NCI-H748 (cell line): ENCODE measurements at regions not wholly inside any gene's neighbourhood (a gene's known extent, or its start where the extent isn't known, plus 50 kb on each side); places are given as distances from the start of the nearest gene placed in this dataset.
"Not testable (repeated sequence)": the region's sequence is repeated elsewhere in the genome, so short reads cannot be mapped to it uniquely, and the experiment has no call there.

ENCODE experiments used
- DNase-seq: peaks from one replicate; lab custom pipeline; 2025; ENCODE audit not compliant: unreplicated experiment; lab: John Stamatoyannopoulos, UW

DNA sequence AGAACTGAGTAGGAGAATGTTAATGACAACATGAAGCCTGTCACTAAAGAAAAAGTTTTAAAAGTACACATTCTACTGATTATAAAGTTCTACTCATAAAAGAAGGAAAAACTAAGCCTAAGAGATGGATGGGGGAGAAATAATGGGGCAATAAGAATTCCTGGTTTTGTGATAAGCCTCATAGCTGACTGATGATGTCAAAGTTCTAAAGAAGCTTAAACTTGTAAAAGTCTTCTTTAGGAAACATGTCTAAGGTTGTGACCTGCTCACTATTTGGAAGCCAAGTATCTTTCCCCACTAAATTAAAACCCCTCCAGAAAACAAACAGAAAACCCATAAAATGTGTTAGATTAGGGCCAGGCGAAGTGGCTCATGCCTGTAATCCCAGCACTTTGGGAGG is 232.9 kb upstream of the GIMD1 start:
- DNase-seq: no peak

- DNase-seq: no peak
These were observed 227.3 kb upstream of the GIMD1 start for GRCh38 chr4:106595906-106596305.

GRCh38 chr4:106594291-106594952 is 225.8 kb upstream of the GIMD1 start:
- no peak for DNase-seq

- DNase-seq: no peak
These were observed 220.3 kb upstream of the GIMD1 start for GRCh38 chr4:106588891-106589290.

- peak; percentile 7 for DNase-seq
These were observed 219.0 kb upstream of the GIMD1 start for GRCh38 chr4:106587558-106587957.

- no peak for DNase-seq
These were observed 217.4 kb upstream of the GIMD1 start for GRCh38 chr4:106585915-106586349.

DNA sequence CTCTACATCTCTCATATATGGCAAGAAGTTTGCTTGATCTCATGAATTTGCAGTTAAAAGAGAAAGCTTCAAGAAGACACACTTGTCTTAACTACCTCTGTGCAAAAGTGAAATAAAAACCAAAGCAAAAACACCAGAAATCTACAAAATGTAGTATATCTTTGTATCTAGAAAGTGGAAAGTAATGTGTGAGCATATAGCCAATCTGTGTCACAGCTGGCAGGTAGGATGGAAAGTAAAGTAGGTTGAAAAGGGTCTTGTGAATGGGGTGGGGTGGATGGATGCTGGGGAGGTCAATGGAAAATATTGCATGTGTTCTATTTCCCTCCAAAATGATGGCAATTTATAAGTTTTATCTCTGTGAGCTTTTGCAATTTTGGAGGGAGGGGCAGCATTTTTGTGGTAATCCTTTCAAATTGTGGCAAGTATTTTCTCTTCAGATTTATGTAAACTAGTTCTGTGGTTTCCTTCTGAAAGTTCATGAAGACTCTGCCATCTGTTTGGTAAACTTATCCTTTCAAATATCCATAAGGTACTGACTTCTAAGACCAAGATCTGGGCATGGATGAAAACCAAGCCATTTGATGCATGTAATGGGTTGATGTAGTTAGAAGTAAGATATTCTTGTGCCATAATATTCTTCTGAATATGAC is 215.9 kb upstream of the GIMD1 start:
- no peak for DNase-seq

DNA sequence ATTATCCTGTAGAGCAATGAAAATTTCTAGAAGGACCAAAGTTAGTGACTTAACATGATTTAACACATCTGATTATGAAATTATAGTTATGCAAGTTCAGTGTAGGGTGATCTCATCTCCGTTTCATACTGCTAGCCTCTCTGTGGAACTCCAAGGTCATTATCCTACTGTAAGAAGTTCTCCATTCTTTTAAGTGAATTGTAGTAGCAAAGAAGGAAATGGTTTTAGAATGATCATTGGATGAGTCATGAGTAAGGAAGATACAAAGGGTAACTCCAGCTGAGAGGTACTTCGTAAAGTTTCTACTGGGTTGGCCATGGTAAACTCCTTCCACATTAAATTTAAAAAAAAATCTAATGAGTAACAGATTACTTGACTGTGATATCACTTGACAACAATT is 215.0 kb upstream of the GIMD1 start:
- DNase-seq: no peak

- no peak for DNase-seq
These were observed 214.5 kb upstream of the GIMD1 start for GRCh38 chr4:106583108-106583507.

GRCh38 chr4:106582103-106582502 is 213.5 kb upstream of the GIMD1 start:
- no peak for DNase-seq

DNA sequence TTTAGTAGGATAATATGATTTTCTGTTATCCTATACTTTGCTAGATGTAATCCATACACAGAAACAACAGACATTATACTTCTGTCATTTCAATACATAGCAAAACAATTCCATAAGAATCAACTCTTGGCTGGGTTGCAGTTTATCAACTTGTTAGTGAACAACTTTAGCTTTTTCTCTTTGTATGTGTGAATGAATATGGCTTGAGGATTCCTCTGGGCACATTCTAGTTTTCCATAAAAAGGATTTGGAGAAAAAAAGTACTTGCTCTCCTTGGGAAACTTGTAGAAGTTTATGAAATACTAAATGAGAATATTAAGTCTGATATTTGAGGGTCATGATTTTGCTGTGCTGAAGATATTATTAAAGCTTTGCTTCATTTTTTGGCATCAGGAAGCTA is 210.7 kb upstream of the GIMD1 start:
- DNase-seq: no peak

DNA sequence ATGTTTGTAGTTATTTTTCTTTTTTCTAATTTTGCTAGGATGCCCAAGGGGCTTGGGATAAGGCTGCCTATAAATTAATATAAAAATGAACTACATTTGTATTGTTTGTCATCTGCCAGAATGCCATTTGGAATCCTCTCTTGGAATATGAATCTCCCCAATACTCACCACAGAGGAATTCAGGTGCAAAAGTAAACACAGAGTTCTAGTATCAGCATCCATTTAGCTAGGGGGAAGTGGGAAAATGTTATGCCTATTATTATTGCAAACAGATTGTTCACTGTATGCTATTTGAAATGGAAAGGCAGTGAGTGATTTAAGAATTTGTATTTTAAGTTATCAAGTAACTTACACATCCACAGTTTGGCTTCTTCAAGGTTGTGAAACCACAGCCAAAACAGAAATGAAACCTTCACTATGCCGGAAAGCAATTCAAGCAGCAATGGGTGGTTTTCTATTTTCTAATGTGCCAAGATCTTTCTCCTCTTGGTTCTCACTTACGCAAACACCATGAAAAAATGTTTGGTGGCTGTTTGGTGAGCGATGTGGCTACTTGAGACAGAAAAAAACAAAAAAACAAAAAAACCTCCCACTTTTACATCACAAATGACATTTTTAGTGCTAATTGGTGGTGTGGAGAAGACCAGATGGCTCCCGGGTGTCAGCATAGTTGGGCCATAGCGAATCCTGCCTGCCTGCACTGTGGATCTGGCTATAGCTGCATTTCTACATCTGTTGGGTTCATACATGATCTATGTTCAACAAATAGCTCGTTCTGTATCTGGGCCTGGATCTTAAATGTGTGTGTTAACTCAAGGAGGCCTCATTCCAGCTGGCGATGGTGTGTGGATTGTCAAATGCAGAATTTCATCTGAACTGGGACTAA is 200.8 kb upstream of the GIMD1 start:
- no peak for DNase-seq

GRCh38 chr4:106565727-106566126 is 197.1 kb upstream of the GIMD1 start:
- no peak for DNase-seq

DNA sequence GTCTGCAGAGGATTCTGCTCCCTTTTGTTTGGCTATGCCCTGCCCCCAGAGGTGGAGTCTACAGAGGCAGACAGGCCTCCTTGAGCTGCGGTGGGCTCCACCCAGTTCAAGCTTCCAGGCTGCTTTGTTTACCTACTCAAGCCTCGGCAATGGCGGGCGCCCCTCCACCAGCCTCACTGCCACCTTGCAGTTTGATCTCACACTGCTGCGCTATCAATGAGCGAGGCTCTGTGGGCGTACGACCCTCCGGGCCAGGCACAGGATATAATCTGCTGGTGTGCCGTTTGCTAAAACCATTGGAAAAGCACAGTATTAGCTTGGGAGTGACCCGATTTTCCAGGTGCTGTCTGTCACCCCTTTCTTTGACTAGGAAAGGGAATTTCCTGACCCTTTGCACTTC is 195.1 kb upstream of the GIMD1 start:
- DNase-seq: not testable (repeated sequence)

GRCh38 chr4:106551724-106552123 is 183.1 kb upstream of the GIMD1 start:
- DNase-seq: no peak

DNA sequence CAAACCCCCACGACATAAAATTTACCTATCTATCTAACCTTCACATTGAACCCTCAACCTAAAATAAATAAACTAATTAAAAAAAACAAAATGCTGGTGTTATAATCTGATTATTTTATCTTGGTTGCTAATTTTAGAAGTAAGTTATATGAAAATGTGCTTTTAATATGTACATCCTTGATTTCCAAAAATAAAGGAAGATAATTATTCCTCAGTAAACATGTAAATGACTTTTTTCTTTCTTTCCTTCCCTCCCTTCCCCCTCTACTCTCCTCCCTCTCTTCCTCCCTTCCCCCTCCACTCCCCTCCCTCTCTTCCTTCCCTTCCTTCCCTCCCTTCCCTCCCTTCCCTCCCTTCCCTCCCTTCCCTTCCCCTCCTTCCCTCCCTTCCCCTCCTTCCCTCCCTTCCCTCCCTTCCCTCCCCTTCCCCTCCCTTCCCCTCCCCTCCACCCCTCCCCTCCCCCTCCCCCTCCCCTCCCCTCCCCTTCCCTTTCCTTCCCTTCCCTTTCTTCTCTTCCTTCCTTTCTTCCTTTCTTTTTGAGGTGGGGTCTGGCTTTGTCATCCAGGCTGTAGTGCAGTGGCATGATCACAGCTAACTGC is 180.0 kb upstream of the GIMD1 start:
- no peak for DNase-seq

DNA sequence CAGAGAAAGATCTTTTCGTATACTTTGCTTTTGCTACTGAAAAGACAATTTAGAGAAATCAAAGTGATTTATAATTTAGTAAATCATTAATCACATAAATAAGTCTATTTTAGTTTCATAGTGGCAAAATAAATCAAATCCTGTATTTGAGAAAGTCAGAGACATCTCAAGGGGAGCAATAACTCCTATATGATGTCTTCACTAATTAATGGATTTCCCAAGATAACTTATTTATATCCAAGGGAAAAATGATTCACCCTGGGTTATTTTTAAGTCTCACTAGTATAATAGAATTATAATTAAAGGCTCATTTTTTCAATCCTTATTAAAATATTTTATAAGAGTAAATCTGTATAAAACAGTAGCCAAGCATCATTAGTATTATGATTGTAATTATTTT is 177.8 kb upstream of the GIMD1 start:
- DNase-seq: no peak

DNA sequence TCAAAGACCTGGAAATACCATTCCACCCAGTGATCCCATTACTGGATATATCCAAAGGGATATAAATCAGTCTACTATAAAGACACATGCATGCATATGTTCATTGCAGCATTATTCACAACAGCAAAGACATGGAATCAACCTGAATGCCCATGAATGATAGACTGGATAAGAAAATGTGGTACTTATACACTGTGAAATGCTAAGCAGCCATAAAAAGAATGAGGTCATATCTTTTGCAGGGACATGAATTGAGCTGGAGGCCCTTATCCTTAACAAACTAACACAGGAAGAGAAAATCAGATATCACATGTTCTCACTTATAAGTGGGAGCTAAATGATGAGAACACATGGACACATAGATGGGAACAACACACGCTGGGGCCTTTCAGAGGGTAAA is 174.0 kb upstream of the GIMD1 start:
- not testable (repeated sequence) for DNase-seq

DNA sequence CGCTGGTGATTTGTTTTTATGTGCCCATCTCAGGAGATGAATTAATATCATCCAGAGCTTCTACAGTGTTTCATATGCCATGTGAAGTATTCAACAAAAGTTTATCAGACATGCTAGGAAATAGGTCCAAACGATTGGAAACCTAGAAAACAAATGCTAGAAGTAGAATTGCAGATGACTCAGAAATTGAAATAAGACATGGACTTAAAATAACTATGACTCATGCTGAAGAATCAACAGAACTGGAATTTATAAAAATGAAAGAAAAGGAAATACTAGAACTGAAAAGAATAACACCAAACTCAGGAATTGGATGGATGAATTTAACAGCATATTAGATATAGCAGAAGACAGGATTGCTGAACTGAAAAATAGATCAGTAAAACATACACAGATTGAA is 172.7 kb upstream of the GIMD1 start:
- DNase-seq: no peak

- DNase-seq: no peak
These were observed 162.2 kb upstream of the GIMD1 start for GRCh38 chr4:106530821-106531220.

DNA sequence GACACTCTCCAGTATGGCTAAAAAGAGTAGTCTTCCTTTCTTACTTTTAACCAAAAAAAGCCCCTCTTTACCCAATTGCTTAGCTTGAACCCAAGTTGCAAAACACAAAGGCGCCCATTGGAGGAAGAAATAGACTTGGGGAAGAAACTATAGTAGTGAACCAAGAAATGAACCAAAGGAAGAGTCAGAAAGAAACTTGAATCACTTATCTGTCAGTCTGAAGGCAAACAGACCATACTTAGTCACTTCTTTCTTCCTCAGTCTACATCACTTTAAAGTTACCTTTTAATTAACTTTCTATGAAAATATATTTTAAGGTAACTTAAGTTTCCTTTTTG is 161.4 kb upstream of the GIMD1 start:
- no peak for DNase-seq
